ENCODE measurements at regions not wholly inside any gene's neighbourhood (a gene's known extent, or its start where the extent isn't known, plus 50 kb on each side); places are given as distances from the start of the nearest gene placed in this dataset.

DNA sequence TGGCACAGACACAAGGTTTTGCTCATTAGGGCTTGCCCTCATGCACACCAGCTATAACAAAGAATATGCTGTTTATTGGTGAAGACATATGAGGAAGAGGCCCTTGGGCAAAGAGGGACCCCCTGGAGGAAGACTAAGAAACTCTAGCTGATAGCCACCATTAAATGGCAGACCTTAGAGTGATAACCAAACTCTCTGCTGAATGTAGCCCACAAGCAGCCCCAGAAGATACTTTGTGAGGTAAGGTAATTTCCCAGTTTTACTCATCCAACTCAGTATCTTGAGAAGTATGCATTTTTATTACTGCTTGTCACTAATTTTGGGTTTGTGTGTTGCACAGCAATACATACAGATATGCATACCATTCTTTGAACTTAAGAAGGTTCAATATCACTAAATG lies 563.3 kb downstream of the DOK5 start:
- TF ChIP-seq, protein P1, sequence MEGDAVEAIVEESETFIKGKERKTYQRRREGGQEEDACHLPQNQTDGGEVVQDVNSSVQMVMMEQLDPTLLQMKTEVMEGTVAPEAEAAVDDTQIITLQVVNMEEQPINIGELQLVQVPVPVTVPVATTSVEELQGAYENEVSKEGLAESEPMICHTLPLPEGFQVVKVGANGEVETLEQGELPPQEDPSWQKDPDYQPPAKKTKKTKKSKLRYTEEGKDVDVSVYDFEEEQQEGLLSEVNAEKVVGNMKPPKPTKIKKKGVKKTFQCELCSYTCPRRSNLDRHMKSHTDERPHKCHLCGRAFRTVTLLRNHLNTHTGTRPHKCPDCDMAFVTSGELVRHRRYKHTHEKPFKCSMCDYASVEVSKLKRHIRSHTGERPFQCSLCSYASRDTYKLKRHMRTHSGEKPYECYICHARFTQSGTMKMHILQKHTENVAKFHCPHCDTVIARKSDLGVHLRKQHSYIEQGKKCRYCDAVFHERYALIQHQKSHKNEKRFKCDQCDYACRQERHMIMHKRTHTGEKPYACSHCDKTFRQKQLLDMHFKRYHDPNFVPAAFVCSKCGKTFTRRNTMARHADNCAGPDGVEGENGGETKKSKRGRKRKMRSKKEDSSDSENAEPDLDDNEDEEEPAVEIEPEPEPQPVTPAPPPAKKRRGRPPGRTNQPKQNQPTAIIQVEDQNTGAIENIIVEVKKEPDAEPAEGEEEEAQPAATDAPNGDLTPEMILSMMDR (conservative IDR thresholded peaks at IDR 0.05), result no peak
- TF ChIP-seq EZH2 (IDR thresholded peaks at IDR 0.05; ENCODE audit: low read depth), result no peak

Data from PC-9 (cell line).